DMS153 treated with DMSO at 0.1 percent for 48 hours (cell line): ENCODE measurements at regions not wholly inside any gene's neighbourhood (a gene's known extent, or its start where the extent isn't known, plus 50 kb on each side); places are given as distances from the start of the nearest gene placed in this dataset.

Source experiments
- DNase-seq: peaks from one replicate; lab custom pipeline; 2025; ENCODE audit not compliant: unreplicated experiment; lab: John Stamatoyannopoulos, UW

- no peak for DNase-seq
Measured at GRCh38 chr14:85788470-85789233, 258.7 kb downstream of the FLRT2 start.

DNA sequence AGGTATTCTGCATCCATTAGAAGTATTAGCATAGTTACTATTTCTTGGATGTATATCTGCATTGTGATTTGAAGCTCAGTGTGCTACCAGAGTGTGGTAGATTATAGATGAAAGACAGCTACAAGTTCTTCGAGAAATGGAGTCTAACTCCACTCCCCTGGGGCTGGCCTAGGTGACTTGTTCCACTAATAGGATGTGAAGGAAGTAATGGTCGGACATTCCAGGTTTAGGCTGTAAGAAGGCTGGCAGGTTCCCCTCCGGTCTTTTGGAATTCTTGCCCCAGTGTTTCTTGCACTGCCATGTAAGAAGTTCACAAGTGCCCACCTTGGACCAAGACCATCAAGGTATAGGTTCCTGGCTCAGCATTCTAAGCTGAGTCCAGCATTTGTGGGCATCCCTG, 236.4 kb downstream of the FLRT2 start:
- DNase-seq, result no peak

- no peak for DNase-seq
Measured at GRCh38 chr14:85764822-85765221, 234.9 kb downstream of the FLRT2 start.

- no peak for DNase-seq
Measured at GRCh38 chr14:85762526-85762925, 232.6 kb downstream of the FLRT2 start.

DNA sequence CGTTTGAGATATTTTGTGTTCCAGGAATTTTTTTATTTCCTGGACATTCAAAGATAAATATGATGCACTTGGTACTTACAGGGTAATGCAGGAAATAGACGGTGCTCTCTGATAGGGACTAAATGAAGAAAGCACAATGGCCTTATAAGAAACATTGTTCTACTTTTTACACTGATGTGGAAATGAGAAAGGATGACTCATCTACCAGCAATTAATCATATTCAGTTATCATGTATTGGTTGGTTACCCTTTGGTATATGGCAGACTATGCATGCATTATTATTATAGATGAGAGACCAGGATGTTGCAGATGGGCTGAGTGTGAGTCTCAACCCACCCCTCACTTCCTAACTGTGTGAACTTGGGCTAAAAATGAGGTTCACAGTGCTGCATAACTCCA, 222.2 kb downstream of the FLRT2 start:
- DNase-seq, result no peak

DNA sequence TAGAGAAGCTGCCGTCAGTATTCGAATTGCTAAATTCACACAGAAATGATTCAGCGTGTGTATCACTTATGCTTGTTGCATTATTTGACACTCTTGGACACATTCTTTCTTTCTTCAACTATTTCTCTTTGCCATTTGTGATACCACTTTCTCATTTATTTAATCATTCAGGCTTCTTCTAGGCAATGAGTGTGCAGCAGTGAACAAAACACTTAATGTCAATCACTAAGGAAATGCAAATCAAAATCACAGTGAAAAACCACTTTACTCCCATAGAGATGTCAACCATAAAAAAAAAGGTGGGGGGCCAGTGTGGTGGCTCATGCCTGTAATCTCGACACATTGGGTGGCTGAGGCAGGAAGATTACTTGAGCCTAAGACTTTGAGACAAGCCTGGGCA, 214.6 kb downstream of the FLRT2 start:
- DNase-seq, result no peak

DNA sequence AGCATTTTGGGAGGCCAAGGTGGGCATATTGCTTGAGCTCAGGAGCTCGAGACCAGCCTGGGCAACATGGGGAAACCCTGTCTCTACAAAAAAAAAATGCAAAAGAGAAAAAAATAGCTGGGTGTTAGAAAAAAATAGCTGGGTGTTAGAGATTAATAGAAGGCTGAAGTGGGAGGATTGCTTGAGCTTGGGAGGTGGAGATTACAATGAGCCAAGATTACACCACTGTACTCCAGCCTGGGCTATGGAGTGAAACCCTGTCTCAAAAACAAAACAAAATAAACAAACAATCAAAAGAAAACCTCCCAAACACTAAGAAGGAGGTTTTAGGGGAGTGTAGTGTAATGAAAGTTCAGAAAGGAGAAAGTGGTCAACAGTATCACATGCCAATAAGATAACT, 202.1 kb downstream of the FLRT2 start:
- DNase-seq, result no peak

- no peak for DNase-seq
Measured at GRCh38 chr14:85731186-85731585, 201.2 kb downstream of the FLRT2 start.

DNA sequence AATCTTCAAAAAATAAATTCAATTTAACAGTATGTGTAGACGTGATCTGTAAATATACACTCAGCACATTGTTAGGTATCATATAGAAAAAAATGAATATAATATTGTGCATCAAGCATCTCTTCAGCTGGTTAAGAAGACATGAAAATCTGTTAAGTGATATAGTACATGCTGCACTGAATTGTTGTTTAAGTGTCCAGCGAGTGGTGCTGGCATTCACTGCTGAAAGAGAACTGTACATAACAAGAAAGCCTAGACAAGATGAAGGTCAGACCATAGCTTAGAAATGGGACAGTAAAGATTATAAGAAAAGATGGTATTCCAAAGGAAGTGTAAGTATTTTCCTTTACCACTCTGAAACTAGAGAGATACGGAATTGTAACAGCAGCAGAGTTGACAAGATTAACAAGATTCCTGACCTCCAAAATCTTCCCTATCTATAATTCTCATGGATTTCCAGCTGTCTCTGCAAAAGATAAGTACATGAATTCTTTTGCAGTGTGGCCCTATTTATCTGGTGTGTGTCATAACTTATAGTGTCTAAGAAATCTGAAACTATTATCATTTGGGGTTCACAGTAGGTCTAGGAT, 198.6 kb downstream of the FLRT2 start:
- DNase-seq, result no peak

DNA sequence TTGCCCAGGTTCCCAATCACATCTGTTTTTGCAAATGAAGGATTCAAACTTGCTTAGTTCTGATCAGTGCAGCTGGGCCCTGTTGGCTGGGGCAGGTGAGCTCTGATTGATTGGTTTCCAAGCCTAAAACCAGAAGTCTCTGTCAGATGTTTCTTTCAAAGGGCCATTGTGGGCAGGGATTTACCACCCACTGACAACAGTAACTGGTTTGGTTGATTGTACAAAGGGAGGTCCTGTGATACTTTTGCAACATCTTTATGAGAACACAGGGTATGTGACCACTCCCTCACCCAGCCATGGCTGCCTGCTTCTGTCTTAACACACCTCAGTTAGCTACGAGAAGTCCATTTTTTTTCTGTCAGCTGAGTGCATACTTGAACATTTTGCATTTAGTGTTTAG, 184.1 kb downstream of the FLRT2 start:
- no peak for DNase-seq

GRCh38 chr14:85711620-85712019, 181.7 kb downstream of the FLRT2 start:
- DNase-seq, result no peak
